ENCODE measurements at regions not wholly inside any gene's neighbourhood (a gene's known extent, or its start where the extent isn't known, plus 50 kb on each side); places are given as distances from the start of the nearest gene placed in this dataset.

DNA sequence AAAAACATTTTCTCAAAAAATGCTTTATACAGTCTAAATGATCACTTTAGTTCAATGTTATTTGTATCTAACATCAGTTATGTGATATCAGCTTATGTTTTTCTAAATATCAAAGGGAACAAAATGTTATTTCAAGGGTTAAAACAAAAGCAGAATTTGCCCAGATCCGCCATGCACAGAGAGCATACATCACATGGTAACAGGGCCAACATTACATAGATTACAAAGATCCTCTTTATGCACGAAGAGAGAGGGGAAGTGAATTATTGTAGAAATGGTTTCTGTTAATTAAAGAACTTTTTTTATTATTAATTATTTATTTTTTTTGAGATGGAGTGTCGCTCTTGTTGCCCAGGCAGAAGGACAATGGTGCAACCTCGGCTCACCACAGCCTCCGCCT, 100.8 kb upstream of the MME start:
- TF ChIP-seq CTCF (IDR thresholded peaks at IDR 0.05; ENCODE audit: low read length) (no peak), EZH2 (IDR thresholded peaks at IDR 0.05; ENCODE audit: borderline replicate concordance, low read length) (no peak)

Measured in OCI-LY1 (cell line).